Immature natural killer cell (primary cell): ENCODE measurements at regions not wholly inside any gene's neighbourhood (a gene's known extent, or its start where the extent isn't known, plus 50 kb on each side); places are given as distances from the start of the nearest gene placed in this dataset.

ENCODE experiments used
- DNase-seq, 3 donors: peaks; one replicate each; pipeline ENCODE4 v3.0.0; 2022; ENCODE audit warnings: mixed read lengths in 1 of 3
- H3K27ac Mint-ChIP-seq, 6 donors: one replicate each; pipeline ENCODE4 v1.8.0; 2020; ENCODE audit warnings: mixed read lengths in 6 of 6, mild to moderate bottlenecking in 5 of 6, inconsistent platforms in 4 of 6, moderate library complexity in 3 of 6
- H3K27me3 Mint-ChIP-seq, 3 donors: one replicate each; pipeline ENCODE4 v1.8.0; 2020 to 2021; ENCODE audit warnings: low read depth in 3 of 3, mild to moderate bottlenecking in 3 of 3, mixed read lengths in 3 of 3, moderate library complexity in 3 of 3, inconsistent platforms in 1 of 3
- H3K36me3 Mint-ChIP-seq, 3 donors: one replicate each; pipeline ENCODE4 v1.8.0; 2020; ENCODE audit warnings: mixed read lengths in 3 of 3, inconsistent platforms in 2 of 3, mild to moderate bottlenecking in 2 of 3
- H3K4me1 Mint-ChIP-seq, 2 donors: one replicate each; pipeline ENCODE4 v1.8.0; 2020; ENCODE audit warnings: inconsistent platforms in 2 of 2, mild to moderate bottlenecking in 2 of 2, mixed read lengths in 2 of 2, moderate library complexity in 1 of 2
- H3K4me3 Mint-ChIP-seq, 5 donors: one replicate each; pipeline ENCODE4 v1.8.0; 2020; ENCODE audit warnings: mild to moderate bottlenecking in 5 of 5, mixed read lengths in 5 of 5, inconsistent platforms in 3 of 5, moderate library complexity in 3 of 5
- H3K9me3 Mint-ChIP-seq, 6 donors: one replicate each; pipeline ENCODE4 v1.8.0; 2020; ENCODE audit warnings: mild to moderate bottlenecking in 6 of 6, mixed read lengths in 6 of 6, inconsistent platforms in 4 of 6, moderate library complexity in 3 of 6

DNA sequence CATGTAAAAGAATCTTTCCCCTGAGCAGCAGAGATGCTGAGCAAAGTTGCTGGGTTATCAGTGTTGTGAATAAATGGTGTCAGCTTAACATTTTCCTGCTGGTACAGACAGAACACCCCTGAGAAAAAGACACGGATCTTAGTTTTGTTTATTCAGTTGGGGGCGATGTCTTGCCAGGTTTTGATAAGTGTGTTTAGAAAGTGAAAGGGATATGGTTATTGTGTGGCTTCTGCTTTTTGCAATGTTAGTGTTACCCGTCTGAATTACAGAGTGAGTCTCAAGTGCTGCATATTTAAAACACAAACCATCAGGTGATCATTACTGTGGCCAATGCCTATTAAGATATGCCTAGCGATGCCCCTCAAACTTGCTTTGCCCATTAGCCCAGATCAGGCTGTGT lies 864.6 kb upstream of the SEL1L start:
- no peaks in the 10 kb centered on the region for H3K36me3 Mint-ChIP-seq
- H3K9me3 Mint-ChIP-seq, result peaks cover 10 to 49% (median 21%) of the 10 kb centered on the region in 6 donors
- H3K27ac Mint-ChIP-seq, result no peak overlapping the region
- no peak overlapping the region for H3K4me3 Mint-ChIP-seq
- no peaks in the 10 kb centered on the region for H3K4me1 Mint-ChIP-seq
- DNase-seq, result no peak
- no peaks in the 10 kb centered on the region for H3K27me3 Mint-ChIP-seq

DNA sequence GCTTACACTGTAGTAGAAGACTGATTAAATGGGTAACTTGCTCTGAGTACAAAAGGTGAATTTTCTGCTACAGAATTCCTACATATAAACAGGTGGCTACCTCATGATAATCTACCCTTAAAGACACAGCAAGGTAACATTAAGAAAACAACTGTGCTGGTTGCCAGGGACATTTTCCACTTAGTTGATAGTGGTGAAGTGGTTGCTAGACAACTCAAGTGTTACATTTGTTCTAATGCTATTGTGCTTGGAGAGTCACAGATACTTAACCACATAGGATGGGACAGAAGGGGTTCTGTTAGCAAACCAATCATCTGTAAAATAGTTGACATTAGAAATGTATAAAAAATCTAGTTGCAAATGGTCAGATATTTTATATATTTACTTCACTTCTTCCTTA lies 870.3 kb upstream of the SEL1L start:
- no peaks in the 10 kb centered on the region for H3K4me1 Mint-ChIP-seq
- no peak overlapping the region for H3K4me3 Mint-ChIP-seq
- H3K27ac Mint-ChIP-seq, result no peak overlapping the region
- H3K36me3 Mint-ChIP-seq, result no peaks in the 10 kb centered on the region
- DNase-seq, result no peak
- H3K9me3 Mint-ChIP-seq, result peaks cover 0 to 21% (median 10%) of the 10 kb centered on the region in 6 donors
- no peaks in the 10 kb centered on the region for H3K27me3 Mint-ChIP-seq

DNA sequence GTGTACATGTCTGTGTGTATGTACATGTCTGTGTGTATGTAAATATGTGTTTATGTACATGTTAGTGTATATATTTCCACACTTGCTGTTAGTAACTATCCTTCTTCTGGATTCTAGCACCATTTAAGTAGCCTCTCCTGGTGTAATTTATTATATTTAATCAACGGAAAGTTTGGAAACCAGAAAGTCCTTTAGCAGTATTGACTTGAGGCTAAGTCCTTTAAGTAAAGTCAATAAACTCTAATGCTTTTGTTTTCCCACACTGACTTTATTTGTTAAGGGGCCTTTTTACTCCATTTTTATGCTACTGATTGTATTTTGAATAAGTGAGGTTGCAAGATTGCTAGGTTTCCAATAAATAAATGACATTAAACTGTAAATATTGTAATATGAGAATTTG lies 876.4 kb upstream of the SEL1L start:
- Mint-ChIP-seq H3K27ac (no peak overlapping the region), H3K9me3 (peaks cover 4 to 30% (median 17%) of the 10 kb centered on the region in 6 donors), H3K27me3 (peaks cover 0 to 2% (median 0%) of the 10 kb centered on the region in 3 donors), H3K4me3 (no peak overlapping the region), H3K4me1 (no peaks in the 10 kb centered on the region), H3K36me3 (peaks cover 0 to 4% (median 0%) of the 10 kb centered on the region in 3 donors)
- no peak for DNase-seq

DNA sequence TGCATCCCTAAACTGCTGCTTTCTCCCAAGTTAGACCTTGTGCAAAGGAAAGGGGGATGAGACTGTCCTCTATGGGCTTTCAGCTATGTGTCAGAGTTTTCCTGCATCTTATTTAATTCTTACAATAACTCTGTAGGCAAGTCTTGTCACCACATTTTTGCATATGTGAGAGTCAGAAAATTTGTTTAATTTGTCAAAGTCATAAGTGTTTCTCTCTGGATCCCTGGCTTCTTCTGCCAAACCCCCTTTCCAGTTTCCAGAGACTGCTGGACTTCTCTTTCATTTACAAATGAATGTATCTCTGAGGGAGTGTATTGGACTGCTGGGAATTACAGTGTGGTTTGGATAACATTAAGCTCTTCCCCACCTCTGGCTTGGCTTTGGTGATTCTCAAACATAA lies 877.6 kb upstream of the SEL1L start:
- no peak overlapping the region for H3K4me3 Mint-ChIP-seq
- H3K27ac Mint-ChIP-seq, result no peak overlapping the region
- no peaks in the 10 kb centered on the region for H3K4me1 Mint-ChIP-seq
- no peak for DNase-seq
- peaks cover 0 to 4% (median 0%) of the 10 kb centered on the region in 3 donors for H3K36me3 Mint-ChIP-seq
- peaks cover 0 to 2% (median 0%) of the 10 kb centered on the region in 3 donors for H3K27me3 Mint-ChIP-seq
- peaks cover 7 to 31% (median 24%) of the 10 kb centered on the region in 6 donors for H3K9me3 Mint-ChIP-seq

DNA sequence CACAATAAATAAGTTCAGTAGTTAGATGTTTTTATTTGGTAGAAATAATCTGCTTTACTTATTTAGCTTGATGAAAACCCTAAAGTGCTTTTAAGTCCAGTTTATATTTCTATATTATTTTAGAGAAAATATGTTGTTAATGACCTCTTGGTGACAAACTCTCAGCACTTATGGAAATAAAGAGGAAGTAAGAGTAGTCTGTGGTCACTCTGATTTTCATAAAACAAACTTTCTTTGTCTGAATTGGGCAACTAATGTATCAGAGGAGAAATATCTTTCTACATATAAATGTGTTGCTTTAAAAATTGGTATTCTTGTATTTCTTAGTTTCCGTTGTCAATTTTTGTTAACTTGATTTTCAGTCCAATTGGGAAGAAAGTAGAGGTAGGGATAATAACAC lies 878.9 kb upstream of the SEL1L start:
- no peak for DNase-seq
- Mint-ChIP-seq H3K36me3 (peaks cover 0 to 4% (median 0%) of the 10 kb centered on the region in 3 donors), H3K4me3 (no peak overlapping the region), H3K9me3 (peaks cover 9 to 43% (median 31%) of the 10 kb centered on the region in 6 donors), H3K27ac (no peak overlapping the region), H3K27me3 (peaks cover 0 to 2% (median 0%) of the 10 kb centered on the region in 3 donors), H3K4me1 (no peaks in the 10 kb centered on the region)

DNA sequence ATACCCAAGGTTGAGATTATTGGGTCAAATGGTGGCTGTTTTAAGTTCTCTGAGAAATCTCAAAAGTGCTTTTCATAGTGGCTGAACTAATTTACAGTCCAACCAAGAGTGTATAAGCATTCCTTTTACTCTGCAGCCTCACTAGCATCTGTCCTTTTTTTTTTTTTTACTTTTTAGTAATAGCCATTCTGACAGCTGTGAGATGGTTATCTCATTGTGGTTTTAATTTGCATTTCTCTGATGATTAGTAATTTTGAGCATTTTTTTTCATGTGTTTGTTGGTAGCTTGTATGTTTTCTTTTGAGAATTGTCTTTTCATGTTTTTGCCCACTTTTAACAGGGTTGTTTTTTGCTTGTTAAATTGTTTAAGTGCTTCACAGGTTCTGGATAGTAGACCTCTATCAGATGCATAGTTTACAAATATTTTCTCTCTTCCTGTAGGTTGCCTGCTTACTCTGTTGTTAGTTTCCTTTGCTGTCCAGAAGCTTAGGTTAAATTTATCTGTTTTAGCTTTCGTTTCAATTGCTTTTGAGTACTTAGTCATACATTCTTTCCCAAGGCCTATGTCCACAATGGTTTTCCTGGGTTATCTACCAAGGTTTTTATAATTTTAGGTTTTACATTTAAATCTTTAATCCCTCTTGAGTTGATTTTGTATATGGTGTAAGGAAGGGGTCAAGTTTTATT lies 881.3 kb upstream of the SEL1L start:
- no peak for DNase-seq
- Mint-ChIP-seq H3K4me1 (no peaks in the 10 kb centered on the region), H3K27ac (no peak overlapping the region), H3K9me3 (peaks cover 11 to 67% (median 41%) of the 10 kb centered on the region in 6 donors), H3K4me3 (no peak overlapping the region), H3K36me3 (peaks cover 0 to 4% (median 0%) of the 10 kb centered on the region in 3 donors), H3K27me3 (peaks cover 0 to 2% (median 0%) of the 10 kb centered on the region in 3 donors)

DNA sequence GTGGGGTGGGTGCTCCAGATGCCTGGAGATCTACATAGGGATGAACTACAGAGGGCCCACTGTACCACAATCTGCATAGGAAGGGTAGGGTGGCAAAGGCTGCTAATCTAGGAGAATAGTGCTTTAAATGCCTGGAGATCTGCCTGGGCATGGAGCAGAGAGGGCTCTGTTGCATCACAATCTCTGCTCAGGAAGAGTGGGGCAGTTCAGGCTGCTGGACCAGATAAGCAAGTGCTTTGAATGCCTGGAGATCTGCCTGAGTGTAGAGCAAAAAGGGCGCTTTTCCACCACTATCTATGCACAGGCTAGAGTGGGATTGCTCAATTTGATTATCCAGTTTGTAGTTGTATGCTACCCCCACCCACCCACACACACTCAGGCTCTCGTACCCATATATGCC lies 886.3 kb upstream of the SEL1L start:
- H3K9me3 Mint-ChIP-seq, result peaks cover 14 to 76% (median 44%) of the 10 kb centered on the region in 6 donors
- no peaks in the 10 kb centered on the region for H3K4me1 Mint-ChIP-seq
- H3K4me3 Mint-ChIP-seq, result no peak overlapping the region
- H3K27me3 Mint-ChIP-seq, result peaks cover 0 to 2% (median 1%) of the 10 kb centered on the region in 3 donors
- no peak for DNase-seq
- H3K27ac Mint-ChIP-seq, result no peak overlapping the region
- no peaks in the 10 kb centered on the region for H3K36me3 Mint-ChIP-seq

DNA sequence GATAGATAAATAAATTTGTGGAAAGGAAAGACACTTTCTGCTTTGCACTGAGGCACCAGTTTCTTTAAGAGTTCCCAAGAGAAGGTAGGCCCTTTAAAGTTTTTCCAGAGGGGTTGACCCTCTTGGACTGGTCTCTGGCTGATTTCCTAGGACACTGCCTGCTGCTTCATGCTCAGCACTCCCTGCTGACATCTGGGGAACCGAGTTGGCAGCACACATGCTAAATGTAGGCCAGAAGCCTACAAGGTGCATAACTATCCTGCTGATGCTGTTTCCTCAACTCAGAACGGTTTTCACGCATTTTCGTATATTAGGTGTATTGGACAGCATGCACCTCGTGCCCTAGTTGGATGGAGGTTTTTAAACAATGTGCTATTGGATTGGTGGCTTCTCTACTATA lies 887.2 kb upstream of the SEL1L start:
- H3K9me3 Mint-ChIP-seq, result peaks cover 12 to 76% (median 42%) of the 10 kb centered on the region in 6 donors
- H3K27me3 Mint-ChIP-seq, result peaks cover 0 to 2% (median 1%) of the 10 kb centered on the region in 3 donors
- H3K4me3 Mint-ChIP-seq, result no peak overlapping the region
- H3K27ac Mint-ChIP-seq, result no peak overlapping the region
- no peak for DNase-seq
- no peaks in the 10 kb centered on the region for H3K36me3 Mint-ChIP-seq
- no peaks in the 10 kb centered on the region for H3K4me1 Mint-ChIP-seq

DNA sequence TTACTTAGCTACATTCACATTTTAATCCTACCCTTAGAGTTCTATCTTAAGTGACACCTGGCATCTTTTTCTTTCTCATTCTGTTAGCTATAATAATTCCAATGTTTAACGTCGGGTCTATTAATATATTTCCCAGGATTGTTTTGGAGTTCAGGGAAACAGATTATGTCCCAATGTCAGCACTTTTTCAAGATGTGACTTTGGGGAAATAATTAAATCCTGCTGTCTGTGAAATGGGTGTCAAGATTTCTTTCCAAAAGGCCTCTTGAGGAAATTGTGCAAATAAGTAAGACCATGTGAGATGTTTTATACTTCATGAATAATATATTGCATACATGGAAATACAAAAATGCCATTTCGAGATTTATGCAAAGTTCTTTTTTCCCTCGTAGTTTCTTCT lies 887.6 kb upstream of the SEL1L start:
- no peak for DNase-seq
- Mint-ChIP-seq H3K9me3 (peaks cover 12 to 74% (median 39%) of the 10 kb centered on the region in 6 donors), H3K4me1 (no peaks in the 10 kb centered on the region), H3K4me3 (no peak overlapping the region), H3K36me3 (no peaks in the 10 kb centered on the region), H3K27ac (no peak overlapping the region), H3K27me3 (peaks cover 0 to 2% (median 1%) of the 10 kb centered on the region in 3 donors)

DNA sequence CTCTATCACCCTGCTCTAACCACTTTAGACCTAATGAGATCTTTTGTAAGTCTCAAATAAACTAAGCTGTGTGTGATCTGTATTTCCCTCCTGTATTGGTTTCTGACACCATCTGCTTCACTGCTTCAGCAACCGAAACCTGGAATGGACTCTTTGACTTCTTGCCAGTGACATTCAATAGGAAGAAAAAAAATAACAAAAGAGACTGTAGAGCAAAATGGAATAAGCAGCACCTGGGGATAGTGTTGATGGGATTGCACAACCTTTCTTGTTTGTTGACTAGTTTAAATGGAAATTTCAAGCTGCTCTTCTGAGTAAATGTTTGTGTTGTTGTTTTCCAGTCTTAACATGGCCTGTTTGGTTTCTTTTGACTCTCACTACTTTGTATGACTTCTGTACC lies 888.6 kb upstream of the SEL1L start:
- H3K36me3 Mint-ChIP-seq, result no peaks in the 10 kb centered on the region
- peaks cover 16 to 73% (median 37%) of the 10 kb centered on the region in 6 donors for H3K9me3 Mint-ChIP-seq
- no peaks in the 10 kb centered on the region for H3K4me1 Mint-ChIP-seq
- H3K4me3 Mint-ChIP-seq, result no peak overlapping the region
- H3K27me3 Mint-ChIP-seq, result peaks cover 0 to 2% (median 1%) of the 10 kb centered on the region in 3 donors
- no peak for DNase-seq
- H3K27ac Mint-ChIP-seq, result no peak overlapping the region

DNA sequence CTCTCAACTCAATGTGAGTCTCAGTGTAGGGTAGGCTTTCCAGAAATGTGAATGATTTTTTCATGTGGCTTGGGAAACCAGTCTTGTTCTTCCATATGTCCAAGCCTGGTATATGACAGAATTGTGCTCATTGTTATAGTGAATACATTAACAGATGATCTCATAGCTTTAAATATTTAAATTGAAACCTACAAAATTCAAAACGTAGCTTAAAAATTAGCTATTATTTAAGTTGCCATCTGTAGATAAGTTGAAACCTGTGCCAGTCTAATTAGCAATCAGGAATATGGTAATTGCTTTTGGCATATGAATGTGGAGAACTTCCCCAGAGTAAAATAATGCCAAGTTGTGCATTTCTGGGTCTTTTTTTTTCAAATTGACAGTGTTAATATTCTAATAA lies 891.6 kb upstream of the SEL1L start:
- H3K27me3 Mint-ChIP-seq, result peaks cover 0 to 3% (median 1%) of the 10 kb centered on the region in 3 donors
- no peak overlapping the region for H3K4me3 Mint-ChIP-seq
- H3K36me3 Mint-ChIP-seq, result peaks cover 0 to 3% (median 0%) of the 10 kb centered on the region in 3 donors
- no peak overlapping the region for H3K27ac Mint-ChIP-seq
- no peak for DNase-seq
- H3K4me1 Mint-ChIP-seq, result no peaks in the 10 kb centered on the region
- peaks cover 12 to 66% (median 34%) of the 10 kb centered on the region in 6 donors for H3K9me3 Mint-ChIP-seq

DNA sequence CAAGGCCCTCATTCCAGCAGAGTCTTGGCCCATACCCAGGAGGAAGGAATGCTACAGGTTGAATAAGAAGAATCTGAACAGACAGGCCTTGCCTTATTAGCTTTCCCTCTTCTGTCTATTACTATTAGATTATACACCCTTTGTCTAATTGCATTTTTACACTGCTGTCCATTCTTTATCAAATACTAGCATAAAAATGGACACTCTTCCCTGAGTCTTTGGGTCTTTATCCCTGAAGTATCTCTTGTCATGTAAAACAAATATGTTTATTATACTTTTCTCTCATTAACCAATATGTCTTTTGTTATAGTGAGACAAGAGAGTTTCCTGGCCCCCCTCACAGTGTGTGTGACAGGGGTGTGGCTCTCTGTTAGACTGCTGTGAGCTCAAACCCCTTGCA lies 897.4 kb upstream of the SEL1L start:
- DNase-seq, result no peak
- Mint-ChIP-seq H3K9me3 (peaks cover 14 to 57% (median 25%) of the 10 kb centered on the region in 6 donors), H3K36me3 (peaks cover 0 to 3% (median 0%) of the 10 kb centered on the region in 3 donors), H3K4me3 (no peak overlapping the region), H3K4me1 (no peaks in the 10 kb centered on the region), H3K27ac (no peak overlapping the region), H3K27me3 (peaks cover 0 to 2% (median 0%) of the 10 kb centered on the region in 3 donors)

DNA sequence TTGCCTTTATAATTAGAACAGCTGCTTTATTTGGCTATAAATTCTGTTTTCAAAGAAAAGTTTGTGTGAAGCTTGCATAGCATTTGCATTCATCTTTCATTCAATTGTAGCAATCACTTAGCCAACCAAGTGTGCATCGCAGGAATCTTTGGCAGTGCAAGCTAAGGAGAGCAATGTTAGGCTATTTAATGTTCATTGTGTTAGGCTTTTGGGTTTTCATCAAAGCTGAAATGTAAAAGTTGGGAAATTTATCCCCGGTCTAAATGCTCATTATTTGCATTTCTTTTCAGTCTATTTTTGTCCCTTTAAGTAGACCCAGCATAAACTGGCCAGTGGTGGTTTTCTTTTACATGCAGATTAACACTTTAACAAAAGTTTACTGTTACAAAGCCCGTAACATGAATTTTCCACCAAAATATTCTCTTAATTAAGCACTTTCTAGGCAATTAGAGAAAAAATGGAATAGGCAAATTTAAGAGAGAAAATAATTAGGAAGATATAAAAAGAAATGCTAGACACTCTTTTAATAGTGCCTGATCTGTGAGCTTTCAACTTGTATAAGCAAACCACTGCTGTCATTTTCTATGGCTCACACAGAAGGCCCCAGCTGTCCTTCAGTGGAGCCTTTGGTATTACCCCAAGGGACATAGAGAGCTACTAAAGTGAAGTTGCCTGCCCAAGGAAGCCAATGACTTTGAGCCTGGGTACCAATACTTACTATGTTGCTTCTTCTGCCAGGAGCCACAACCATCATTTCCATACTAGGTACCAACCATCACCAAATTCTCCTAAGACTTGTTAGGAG lies 898.9 kb upstream of the SEL1L start:
- DNase-seq, result no peak
- Mint-ChIP-seq H3K9me3 (peaks cover 12 to 55% (median 23%) of the 10 kb centered on the region in 6 donors), H3K27ac (no peak overlapping the region), H3K4me1 (no peaks in the 10 kb centered on the region), H3K27me3 (peaks cover 0 to 2% (median 0%) of the 10 kb centered on the region in 3 donors), H3K36me3 (peaks cover 0 to 3% (median 0%) of the 10 kb centered on the region in 3 donors), H3K4me3 (no peak overlapping the region)

DNA sequence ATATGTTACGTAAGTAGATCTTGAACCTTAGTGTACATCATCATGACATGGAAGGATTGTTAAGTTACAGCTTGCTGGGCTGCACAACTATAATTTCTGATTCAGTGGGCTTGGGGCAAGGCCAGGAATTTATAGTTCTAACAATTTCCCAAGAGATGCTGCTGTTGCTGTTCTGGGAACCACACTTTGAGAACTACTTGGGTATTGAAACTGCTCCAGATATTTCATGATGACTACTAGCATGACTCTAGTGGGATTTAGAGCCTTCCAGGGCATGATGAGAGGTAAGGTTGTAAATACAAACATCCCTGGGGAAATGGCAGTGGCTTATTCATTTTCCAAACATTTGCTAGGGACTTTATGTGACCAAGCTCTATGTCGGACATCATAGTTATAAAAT lies 904.8 kb upstream of the SEL1L start:
- H3K27ac Mint-ChIP-seq, result no peak overlapping the region
- H3K27me3 Mint-ChIP-seq, result peaks cover 0 to 2% (median 0%) of the 10 kb centered on the region in 3 donors
- no peak overlapping the region for H3K4me3 Mint-ChIP-seq
- H3K36me3 Mint-ChIP-seq, result no peaks in the 10 kb centered on the region
- DNase-seq, result no peak
- no peaks in the 10 kb centered on the region for H3K4me1 Mint-ChIP-seq
- peaks cover 14 to 34% (median 19%) of the 10 kb centered on the region in 6 donors for H3K9me3 Mint-ChIP-seq
